HG02623 (cell line): ENCODE measurements at regions not wholly inside any gene's neighbourhood (a gene's known extent, or its start where the extent isn't known, plus 50 kb on each side); places are given as distances from the start of the nearest gene placed in this dataset.

Source experiments
- ATAC-seq: cut with Tn5 transposase; IDR thresholded peaks from one replicate; pipeline ENCODE4 v1.9.1; 2021; ENCODE audit warnings: moderate library complexity; ENCODE audit not compliant: unreplicated experiment

- no peak for ATAC-seq
Observed at GRCh38 chr6:99080191-99080590, 132.4 kb upstream of the FBXL4 start.

- ATAC-seq: no peak
Observed at GRCh38 chr6:99079058-99079457, 131.3 kb upstream of the FBXL4 start.

- no peak for ATAC-seq
Observed at GRCh38 chr6:99073223-99073622, 125.5 kb upstream of the FBXL4 start.

GRCh38 chr6:99066044-99066443 is 118.3 kb upstream of the FBXL4 start:
- no peak for ATAC-seq

GRCh38 chr6:99064834-99065233 is 117.1 kb upstream of the FBXL4 start:
- no peak for ATAC-seq

- ATAC-seq: no peak
Observed at GRCh38 chr6:99036672-99037071, 88.9 kb upstream of the FBXL4 start.

- no peak for ATAC-seq
Observed at GRCh38 chr6:99032396-99032795, 84.7 kb upstream of the FBXL4 start.

- no peak for ATAC-seq
Observed at GRCh38 chr6:99031957-99032356, 84.2 kb upstream of the FBXL4 start.

GRCh38 chr6:99030915-99031314 is 83.2 kb upstream of the FBXL4 start:
- no peak for ATAC-seq

- ATAC-seq: no peak
Observed at GRCh38 chr6:99026135-99026534, 78.4 kb upstream of the FBXL4 start.

GRCh38 chr6:99024089-99024488 is 76.3 kb upstream of the FBXL4 start:
- ATAC-seq: no peak

GRCh38 chr6:99022039-99022609 is 74.4 kb upstream of the FBXL4 start:
- no peak for ATAC-seq

- ATAC-seq: no peak
Observed at GRCh38 chr6:99019381-99019780, 71.6 kb upstream of the FBXL4 start.

- no peak for ATAC-seq
Observed at GRCh38 chr6:99017150-99017549, 69.4 kb upstream of the FBXL4 start.

- peak; percentile 49 for ATAC-seq
Observed at GRCh38 chr6:99016355-99016754, 68.6 kb upstream of the FBXL4 start.

GRCh38 chr6:99014061-99014460 is 66.3 kb upstream of the FBXL4 start:
- ATAC-seq: no peak

- no peak for ATAC-seq
Observed at GRCh38 chr6:99013661-99014060, 65.9 kb upstream of the FBXL4 start.

- ATAC-seq: no peak
Observed at GRCh38 chr6:99013145-99013544, 65.4 kb upstream of the FBXL4 start.

GRCh38 chr6:99011151-99011550 is 63.4 kb upstream of the FBXL4 start:
- ATAC-seq: no peak

- ATAC-seq: no peak
Observed at GRCh38 chr6:99002831-99003230, 55.1 kb upstream of the FBXL4 start.

- ATAC-seq: no peak
Observed at GRCh38 chr6:98998103-98998502, 50.4 kb upstream of the FBXL4 start.
